ENCODE measurements at regions not wholly inside any gene's neighbourhood (a gene's known extent, or its start where the extent isn't known, plus 50 kb on each side); places are given as distances from the start of the nearest gene placed in this dataset.
"Not testable (repeated sequence)": the region's sequence is repeated elsewhere in the genome, so short reads cannot be mapped to it uniquely, and the experiment has no call there.

DNA sequence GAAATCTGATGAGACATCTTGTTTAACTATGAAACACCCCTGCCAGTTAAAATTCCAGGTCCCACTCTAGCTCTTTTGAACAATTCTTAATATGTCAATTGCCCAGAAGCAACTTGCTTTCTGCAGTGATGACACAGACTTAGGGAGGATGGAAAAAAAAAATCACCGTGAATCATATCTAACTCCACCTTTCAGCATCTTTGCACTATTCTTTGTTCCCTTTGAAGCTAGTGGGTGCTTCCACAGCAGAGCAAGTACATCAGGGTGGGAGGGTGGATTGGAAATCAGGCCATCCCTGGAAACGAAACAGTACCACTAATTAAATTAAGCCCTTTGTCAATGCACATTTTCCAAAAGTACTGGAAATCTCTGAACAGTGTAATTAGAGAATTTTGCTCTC lies 324.3 kb upstream of the MEIS1 start:
- no peaks in the 10 kb centered on the region for H3K4me1 Mint-ChIP-seq
- POLR2A ChIA-PET: no interaction called here
- H3K4me3 Mint-ChIP-seq: no peak overlapping the region

GRCh38 chr2:66110086-66110485 lies 324.8 kb upstream of the MEIS1 start:
- Mint-ChIP-seq H3K27me3 (no peaks in the 10 kb centered on the region), H3K4me3 (no peak overlapping the region), H3K36me3 (no peaks in the 10 kb centered on the region), H3K27ac (no peak overlapping the region), H3K4me1 (no peaks in the 10 kb centered on the region), H3K9me3 (peaks cover 6% of the 10 kb centered on the region)
- no peak for ATAC-seq (ENCODE audit: low read depth)
- POLR2A ChIA-PET: no interaction called here
- no peak for DNase-seq

More for the DNA sequence above, 324.3 kb upstream of the MEIS1 start:
- DNase-seq: no peak
- Mint-ChIP-seq H3K36me3 (no peaks in the 10 kb centered on the region), H3K9me3 (peaks cover 6% of the 10 kb centered on the region), H3K27ac (no peak overlapping the region), H3K27me3 (no peaks in the 10 kb centered on the region)
- ATAC-seq (ENCODE audit: low read depth): no peak

DNA sequence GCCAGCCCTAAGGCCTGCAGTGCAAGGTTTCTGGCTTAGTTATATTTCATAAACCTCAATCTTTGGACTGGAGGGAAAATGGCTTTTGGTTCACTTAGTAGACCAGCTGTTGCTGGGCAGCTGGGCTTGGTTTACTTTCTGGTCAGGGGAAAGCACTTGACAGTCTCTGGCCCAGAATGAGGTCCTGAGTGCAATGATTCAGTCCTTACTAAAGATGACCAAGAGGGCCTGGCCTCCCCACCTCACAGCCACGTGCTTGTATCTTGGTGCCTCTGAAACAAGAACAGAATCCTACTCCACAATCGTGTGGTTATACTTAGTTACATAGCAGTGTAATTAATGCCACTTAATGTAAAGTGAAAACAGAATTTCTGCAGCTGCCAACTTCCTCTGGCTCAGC lies 325.5 kb upstream of the MEIS1 start:
- ATAC-seq (ENCODE audit: low read depth): no peak

DNA sequence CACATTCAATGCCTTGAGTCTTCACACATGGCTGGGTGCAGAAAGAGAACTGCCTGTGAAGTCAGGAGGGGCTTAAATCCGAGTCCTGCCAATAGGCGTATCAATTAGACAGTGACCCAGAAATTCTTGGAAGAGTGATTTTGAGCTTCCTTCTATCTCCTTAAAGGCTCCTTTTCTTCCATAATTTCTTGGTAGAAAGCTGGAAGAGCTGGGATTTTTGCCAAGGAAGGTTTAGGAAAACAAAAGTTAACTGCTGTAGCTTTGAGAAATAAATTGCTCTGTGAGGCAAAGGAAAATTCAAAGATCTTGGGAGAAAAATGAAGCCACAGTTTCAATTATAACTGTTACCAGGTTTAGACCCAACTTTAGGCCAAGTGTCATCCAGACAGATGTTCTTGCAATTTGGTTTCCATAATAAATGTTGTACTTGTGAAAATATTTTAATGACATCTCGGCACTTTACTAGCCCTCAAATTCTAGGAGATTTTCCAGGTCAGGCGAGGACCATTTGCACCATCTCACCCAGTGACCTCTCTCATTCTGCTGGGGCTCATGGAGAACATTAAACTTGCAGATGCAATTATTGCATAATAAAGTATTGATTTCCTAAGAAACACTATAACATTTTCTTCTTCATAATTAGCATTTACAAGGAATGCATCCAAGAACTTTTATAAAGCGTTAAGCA lies 329.7 kb upstream of the MEIS1 start:
- POLR2A ChIA-PET: no interaction called here
- ATAC-seq (ENCODE audit: low read depth) (no peak), DNase-seq (no peak)
- Mint-ChIP-seq H3K4me3 (no peak overlapping the region), H3K4me1 (no peaks in the 10 kb centered on the region), H3K36me3 (no peaks in the 10 kb centered on the region), H3K27me3 (no peaks in the 10 kb centered on the region), H3K9me3 (peaks cover 1% of the 10 kb centered on the region), H3K27ac (no peak overlapping the region)

More for the DNA sequence above, 325.5 kb upstream of the MEIS1 start:
- POLR2A ChIA-PET: no interaction called here
- no peak overlapping the region for H3K27ac Mint-ChIP-seq
- H3K36me3 Mint-ChIP-seq: no peaks in the 10 kb centered on the region
- no peak for DNase-seq
- H3K4me3 Mint-ChIP-seq: no peak overlapping the region
- no peaks in the 10 kb centered on the region for H3K27me3 Mint-ChIP-seq
- H3K9me3 Mint-ChIP-seq: peaks cover 6% of the 10 kb centered on the region
- H3K4me1 Mint-ChIP-seq: no peaks in the 10 kb centered on the region

DNA sequence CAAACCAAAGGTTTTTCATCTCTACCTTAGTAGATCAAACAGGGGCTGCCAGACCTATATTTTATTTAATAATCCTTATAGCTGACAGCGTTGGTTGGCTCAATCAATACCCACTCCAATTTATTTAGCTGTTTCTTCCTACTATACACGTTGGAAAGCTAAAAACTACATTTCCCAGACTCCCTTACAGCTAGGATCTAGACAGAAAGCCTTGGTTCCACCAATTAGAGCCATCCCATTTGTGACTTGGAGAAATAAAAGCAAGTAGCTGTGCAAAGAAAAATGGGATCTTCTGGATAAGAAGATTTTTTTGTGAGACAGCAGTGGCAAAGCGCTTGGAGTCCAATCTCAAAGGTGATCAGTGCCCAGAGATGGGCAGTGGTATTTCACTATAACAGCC lies 331.3 kb upstream of the MEIS1 start:
- Mint-ChIP-seq H3K4me1 (no peaks in the 10 kb centered on the region), H3K36me3 (no peaks in the 10 kb centered on the region), H3K4me3 (no peak overlapping the region), H3K27me3 (no peaks in the 10 kb centered on the region), H3K9me3 (peaks cover 1% of the 10 kb centered on the region), H3K27ac (no peak overlapping the region)
- no peak for ATAC-seq (ENCODE audit: low read depth)
- DNase-seq: no peak
- POLR2A ChIA-PET: no interaction called here

GRCh38 chr2:66101206-66101605 lies 333.7 kb upstream of the MEIS1 start:
- peaks cover 1% of the 10 kb centered on the region for H3K9me3 Mint-ChIP-seq
- H3K27me3 Mint-ChIP-seq: no peaks in the 10 kb centered on the region
- H3K4me3 Mint-ChIP-seq: no peak overlapping the region
- no peak overlapping the region for H3K27ac Mint-ChIP-seq
- no peaks in the 10 kb centered on the region for H3K4me1 Mint-ChIP-seq
- no peaks in the 10 kb centered on the region for H3K36me3 Mint-ChIP-seq
- no peak for ATAC-seq (ENCODE audit: low read depth)
- no peak for DNase-seq
- POLR2A ChIA-PET: no interaction called here

DNA sequence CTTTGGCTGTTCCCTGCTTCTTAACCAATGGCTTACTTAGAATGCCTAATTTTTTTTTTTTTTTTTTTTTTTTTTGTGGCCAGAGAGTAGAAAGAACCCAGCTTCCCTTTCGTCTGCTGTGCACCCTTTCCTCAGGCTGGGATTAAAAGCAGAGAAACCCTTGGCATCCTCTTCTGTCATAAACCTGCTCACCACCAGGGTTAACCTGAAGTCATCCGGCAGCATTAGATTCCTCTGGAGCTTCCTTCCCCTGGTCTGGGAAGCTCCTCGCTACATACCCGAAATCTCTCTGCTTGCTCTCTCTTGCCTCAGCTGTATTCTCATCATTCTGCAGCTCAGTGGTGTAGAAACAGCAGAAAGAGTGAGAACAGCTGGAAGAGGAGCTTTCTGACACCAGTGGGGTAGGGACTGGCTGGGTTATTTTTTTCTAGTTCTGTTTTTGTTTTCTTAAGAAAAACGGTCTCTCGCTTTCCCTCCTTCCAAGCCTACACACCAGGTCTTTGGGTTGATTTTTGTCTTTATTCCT lies 339.0 kb upstream of the MEIS1 start:
- Mint-ChIP-seq H3K4me1 (no peaks in the 10 kb centered on the region), H3K27me3 (no peaks in the 10 kb centered on the region), H3K27ac (no peak overlapping the region), H3K36me3 (no peaks in the 10 kb centered on the region), H3K4me3 (no peak overlapping the region), H3K9me3 (peaks cover 3% of the 10 kb centered on the region)
- DNase-seq: no peak
- no peak for ATAC-seq (ENCODE audit: low read depth)
- POLR2A ChIA-PET: no interaction called here

DNA sequence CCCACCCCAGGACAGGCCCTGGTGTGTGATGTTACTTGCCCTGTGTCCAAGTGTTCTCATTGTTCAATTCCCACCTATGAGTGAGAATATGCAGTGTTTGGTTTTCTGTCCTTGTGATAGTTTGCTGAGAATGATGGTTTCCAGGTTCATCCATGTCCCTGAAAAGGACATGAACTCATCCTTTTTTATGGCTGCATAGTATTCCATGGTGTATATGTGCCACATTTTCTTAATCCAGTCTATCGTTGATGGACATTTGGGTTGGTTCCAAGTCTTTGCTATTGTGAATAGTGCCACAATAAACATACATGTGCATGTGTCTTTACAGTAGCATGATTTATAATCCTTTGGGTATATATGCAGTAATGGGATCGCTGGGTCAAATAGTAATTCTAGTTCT lies 340.2 kb upstream of the MEIS1 start:
- ATAC-seq (ENCODE audit: low read depth); H3K4me1 Mint-ChIP-seq; H3K4me3 Mint-ChIP-seq; H3K27me3 Mint-ChIP-seq; H3K9me3 Mint-ChIP-seq; H3K36me3 Mint-ChIP-seq; POLR2A ChIA-PET; H3K27ac Mint-ChIP-seq; DNase-seq: not testable (repeated sequence)

DNA sequence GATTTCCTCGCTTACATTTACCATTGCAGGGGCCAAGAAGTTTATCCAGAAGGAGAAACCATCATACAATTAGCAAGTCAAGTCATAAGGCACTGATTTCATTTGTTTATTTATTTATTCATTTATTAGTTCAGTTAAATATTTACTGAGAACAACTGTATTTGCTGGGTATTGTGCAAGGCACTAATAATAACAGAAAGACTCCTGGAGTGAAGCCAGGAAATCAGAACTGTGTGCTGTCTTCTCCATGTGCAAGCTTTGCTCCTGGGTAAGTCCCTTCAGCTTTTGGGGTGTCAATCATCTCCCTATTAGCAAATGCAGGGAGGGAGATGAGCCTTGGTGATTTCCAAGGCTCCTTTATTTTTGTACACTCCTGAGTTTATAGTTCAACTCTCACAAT lies 341.6 kb upstream of the MEIS1 start:
- ATAC-seq (ENCODE audit: low read depth): no peak
- peaks cover 5% of the 10 kb centered on the region for H3K9me3 Mint-ChIP-seq
- DNase-seq: no peak
- H3K27me3 Mint-ChIP-seq: no peaks in the 10 kb centered on the region
- H3K36me3 Mint-ChIP-seq: no peaks in the 10 kb centered on the region
- POLR2A ChIA-PET: no interaction called here
- no peak overlapping the region for H3K27ac Mint-ChIP-seq
- H3K4me1 Mint-ChIP-seq: no peaks in the 10 kb centered on the region
- no peak overlapping the region for H3K4me3 Mint-ChIP-seq

DNA sequence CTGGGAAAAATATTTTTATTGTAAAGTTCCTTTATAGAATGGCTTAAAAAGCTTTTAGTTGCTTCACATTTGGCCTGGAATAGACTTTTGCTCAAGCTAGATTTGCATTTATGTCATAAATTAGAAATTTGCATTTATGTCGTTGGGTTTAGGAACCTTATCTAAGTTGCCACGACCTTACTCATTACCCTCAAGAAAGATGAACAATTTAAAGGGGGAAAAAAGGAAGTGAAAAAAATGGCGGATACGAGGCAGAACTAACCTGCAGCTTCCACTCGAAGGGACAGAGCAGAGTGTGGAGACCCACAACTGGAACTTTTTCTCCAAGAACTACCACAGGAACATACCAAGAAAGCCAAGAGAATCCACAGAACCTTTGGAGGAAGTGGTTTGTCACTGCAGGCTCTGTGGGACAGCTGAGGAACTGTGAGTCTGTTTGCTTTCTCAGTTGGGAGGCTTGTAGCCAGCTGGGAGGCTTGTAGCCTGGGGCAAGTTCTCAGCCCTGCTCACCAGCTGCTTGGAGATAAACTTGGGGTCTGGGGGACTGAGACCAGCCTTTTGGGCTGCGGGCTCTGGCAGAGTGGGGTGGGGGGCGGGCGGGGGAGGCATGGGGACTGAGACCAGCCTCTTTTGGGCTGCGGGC lies 349.9 kb upstream of the MEIS1 start:
- DNase-seq (no peak), ATAC-seq (ENCODE audit: low read depth) (no peak)
- Mint-ChIP-seq H3K9me3 (peaks cover 5% of the 10 kb centered on the region), H3K27me3 (no peaks in the 10 kb centered on the region), H3K4me1 (no peaks in the 10 kb centered on the region), H3K4me3 (no peak overlapping the region), H3K36me3 (no peaks in the 10 kb centered on the region), H3K27ac (no peak overlapping the region)
- POLR2A ChIA-PET: no interaction called here

- POLR2A ChIA-PET: no interaction called here
- Mint-ChIP-seq H3K9me3 (peaks cover 3% of the 10 kb centered on the region), H3K4me3 (no peak overlapping the region), H3K4me1 (no peaks in the 10 kb centered on the region), H3K27me3 (no peaks in the 10 kb centered on the region), H3K27ac (no peak overlapping the region), H3K36me3 (no peaks in the 10 kb centered on the region)
- DNase-seq (no peak), ATAC-seq (ENCODE audit: low read depth) (no peak)
Observed at GRCh38 chr2:66082581-66082980, 352.3 kb upstream of the MEIS1 start.

GRCh38 chr2:66080127-66080526 lies 354.8 kb upstream of the MEIS1 start:
- POLR2A ChIA-PET: no interaction called here
- DNase-seq (no peak), ATAC-seq (ENCODE audit: low read depth) (no peak)
- H3K27me3 Mint-ChIP-seq: no peaks in the 10 kb centered on the region
- H3K9me3 Mint-ChIP-seq: no peaks in the 10 kb centered on the region
- no peaks in the 10 kb centered on the region for H3K4me1 Mint-ChIP-seq
- no peak overlapping the region for H3K4me3 Mint-ChIP-seq
- H3K36me3 Mint-ChIP-seq: no peaks in the 10 kb centered on the region
- no peak overlapping the region for H3K27ac Mint-ChIP-seq

DNA sequence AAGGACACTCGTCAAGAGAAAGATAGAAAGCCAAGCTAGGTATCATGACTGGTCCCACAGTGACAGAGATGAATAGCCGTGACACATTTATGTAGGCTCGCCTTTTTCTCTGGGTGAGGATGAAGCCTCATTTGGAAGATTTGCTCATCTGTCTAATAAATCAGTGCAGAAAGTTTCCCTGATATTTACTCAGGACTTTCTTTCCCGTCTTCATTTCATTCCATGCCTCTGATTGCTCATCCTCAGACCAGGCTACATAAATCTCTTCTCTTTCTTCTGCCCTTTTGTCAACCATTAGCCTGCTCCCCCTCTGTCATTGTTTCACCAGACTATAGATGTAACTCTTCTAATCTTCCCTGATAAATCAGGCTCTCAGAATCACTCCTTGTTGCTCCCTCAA lies 361.8 kb upstream of the MEIS1 start:
- no peak for ATAC-seq (ENCODE audit: low read depth)
- Mint-ChIP-seq H3K36me3 (no peaks in the 10 kb centered on the region), H3K9me3 (no peaks in the 10 kb centered on the region), H3K27me3 (no peaks in the 10 kb centered on the region), H3K4me1 (no peaks in the 10 kb centered on the region), H3K27ac (no peak overlapping the region), H3K4me3 (no peak overlapping the region)
- DNase-seq: no peak
- POLR2A ChIA-PET: no interaction called here

GRCh38 chr2:66070721-66071602 lies 364.0 kb upstream of the MEIS1 start:
- no peaks in the 10 kb centered on the region for H3K9me3 Mint-ChIP-seq
- POLR2A ChIA-PET: no interaction called here
- H3K4me3 Mint-ChIP-seq: no peak overlapping the region
- no peaks in the 10 kb centered on the region for H3K36me3 Mint-ChIP-seq
- no peak overlapping the region for H3K27ac Mint-ChIP-seq
- H3K4me1 Mint-ChIP-seq: no peaks in the 10 kb centered on the region
- no peaks in the 10 kb centered on the region for H3K27me3 Mint-ChIP-seq
- no peak for DNase-seq
- no peak for ATAC-seq (ENCODE audit: low read depth)

Measured in activated naive CD8-positive, alpha-beta T cell treated with anti-CD3 and anti-CD28 coated beads, Interleukin-2, amount 10 ng/mL, durations not matched to agents 7 days and 5 days (primary cell).